SJSA1 (cell line): ENCODE measurements at regions not wholly inside any gene's neighbourhood (a gene's known extent, or its start where the extent isn't known, plus 50 kb on each side); places are given as distances from the start of the nearest gene placed in this dataset.

Experiments used
- DNase-seq, 2 experiments: peaks; one replicate each; pipeline ENCODE4 v3.0.0-alpha.2; 2015 to 2020; ENCODE audit warnings: low spot score in 2 of 2, low read depth in 1 of 2
- H3K27ac ChIP-seq: fragments of 250-450 bp; sonication (Bioruptor Pico); 2 replicates; pipeline ENCODE4 v1.5.1; 2020; ENCODE audit warnings: mild to moderate bottlenecking, moderate library complexity
- H3K27me3 ChIP-seq: fragments of 250-450 bp; sonication (Bioruptor Pico); replicated peaks from 2 replicates; pipeline ENCODE4 v1.5.1; 2020; ENCODE audit warnings: mild to moderate bottlenecking, moderate library complexity
- H3K36me3 ChIP-seq: fragments of 250-450 bp; sonication (Bioruptor Pico); 2 replicates; pipeline ENCODE4 v1.5.1; 2020; ENCODE audit warnings: mild to moderate bottlenecking
- H3K4me1 ChIP-seq: fragments of 250-450 bp; sonication (Bioruptor Pico); replicated peaks from 2 replicates; pipeline ENCODE4 v1.6.1; 2021; ENCODE audit warnings: mild to moderate bottlenecking
- H3K4me3 ChIP-seq: fragments of 250-450 bp; sonication (Bioruptor Pico); 2 replicates; pipeline ENCODE4 v1.5.1; 2020; ENCODE audit warnings: mild to moderate bottlenecking
- H3K9me3 ChIP-seq: fragments of 250-450 bp; sonication (Bioruptor Pico); replicated peaks from 2 replicates; pipeline ENCODE4 v1.5.1; 2020; ENCODE audit warnings: mild to moderate bottlenecking

DNA sequence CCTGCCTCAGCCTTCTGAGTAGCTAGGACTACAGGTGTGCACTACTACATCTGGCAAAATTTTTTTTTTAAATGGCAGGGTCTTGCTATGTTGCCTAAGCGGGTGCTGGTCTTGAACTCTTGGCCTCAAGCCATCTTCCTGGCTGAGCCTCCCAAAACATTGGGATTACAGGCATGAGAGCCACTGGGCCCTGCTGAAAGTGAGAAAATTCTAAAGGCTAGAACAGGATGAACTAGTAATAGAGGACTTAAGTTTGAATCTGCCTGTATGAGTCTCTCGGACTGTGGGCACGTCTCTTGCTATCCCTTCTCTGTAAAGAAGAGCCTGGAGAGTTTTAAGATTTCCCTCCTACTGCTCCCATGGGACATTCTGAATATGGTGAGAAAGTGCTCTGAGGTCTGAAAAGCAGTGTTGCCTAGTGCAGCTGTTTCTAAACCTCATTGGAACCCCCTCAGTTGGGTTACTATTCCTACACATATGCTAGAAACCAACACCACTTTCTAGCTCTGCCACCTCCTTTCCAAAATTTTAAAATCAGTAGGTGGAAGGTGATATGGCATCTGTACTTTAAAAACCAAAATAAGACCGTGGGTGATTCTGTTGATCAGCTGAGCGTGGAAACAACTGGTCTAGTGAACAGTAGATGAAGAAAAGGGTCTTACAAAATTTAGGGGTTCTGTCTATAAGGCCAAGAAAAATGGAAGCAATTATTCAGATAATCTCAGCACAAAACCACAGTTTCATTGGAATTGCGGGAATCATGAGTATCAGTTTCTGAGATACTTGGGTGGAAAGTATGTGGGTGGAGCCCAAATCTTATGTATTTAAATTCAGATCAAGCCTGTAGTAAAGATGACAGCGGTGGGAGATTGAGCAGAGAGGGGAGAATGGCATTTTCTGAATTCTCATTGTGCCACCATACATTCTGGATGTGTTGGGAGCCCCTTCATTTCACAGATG is 259.8 kb upstream of the CXCR4 start:
- no peak overlapping the region for H3K4me3 ChIP-seq
- H3K27ac ChIP-seq = no peak overlapping the region
- H3K4me1 ChIP-seq = no peaks in the 10 kb centered on the region
- H3K27me3 ChIP-seq = no peaks in the 10 kb centered on the region
- no peaks in the 10 kb centered on the region for H3K36me3 ChIP-seq
- no peaks in the 10 kb centered on the region for H3K9me3 ChIP-seq
- DNase-seq = no peak

GRCh38 chr2:136376798-136377211 is 258.9 kb upstream of the CXCR4 start:
- H3K36me3 ChIP-seq = no peaks in the 10 kb centered on the region
- H3K27me3 ChIP-seq = no peaks in the 10 kb centered on the region; the same call in 1 of the 2 replicates
- H3K4me1 ChIP-seq = no peaks in the 10 kb centered on the region
- no peak overlapping the region for H3K27ac ChIP-seq
- H3K9me3 ChIP-seq = no peaks in the 10 kb centered on the region
- DNase-seq = no peak
- no peak overlapping the region for H3K4me3 ChIP-seq

DNA sequence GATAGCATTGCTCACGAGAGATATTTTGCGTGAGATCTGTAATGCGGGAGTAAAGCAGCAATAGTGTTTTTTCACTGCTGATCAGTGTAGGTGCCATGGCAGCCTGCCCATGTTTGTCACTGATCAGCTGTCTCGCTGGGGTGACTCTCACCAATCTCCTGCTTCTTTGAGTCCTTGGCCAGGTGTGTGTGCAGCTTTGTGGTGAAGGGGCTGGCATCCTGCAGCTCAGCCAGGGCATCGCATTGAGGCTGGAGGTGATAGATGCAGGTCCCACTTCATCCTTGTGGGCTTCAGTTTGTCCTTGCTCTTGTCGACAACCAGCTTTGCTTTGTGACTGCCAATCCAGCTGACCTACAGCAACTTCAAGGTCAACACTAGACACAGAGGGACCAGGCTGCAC is 258.3 kb upstream of the CXCR4 start:
- Histone ChIP-seq H3K27ac (no peak overlapping the region), H3K4me1 (no peaks in the 10 kb centered on the region), H3K27me3 (no peaks in the 10 kb centered on the region; the same call in none of the 2 replicates), H3K36me3 (no peaks in the 10 kb centered on the region), H3K9me3 (no peaks in the 10 kb centered on the region), H3K4me3 (no peak overlapping the region)
- DNase-seq = no peak

DNA sequence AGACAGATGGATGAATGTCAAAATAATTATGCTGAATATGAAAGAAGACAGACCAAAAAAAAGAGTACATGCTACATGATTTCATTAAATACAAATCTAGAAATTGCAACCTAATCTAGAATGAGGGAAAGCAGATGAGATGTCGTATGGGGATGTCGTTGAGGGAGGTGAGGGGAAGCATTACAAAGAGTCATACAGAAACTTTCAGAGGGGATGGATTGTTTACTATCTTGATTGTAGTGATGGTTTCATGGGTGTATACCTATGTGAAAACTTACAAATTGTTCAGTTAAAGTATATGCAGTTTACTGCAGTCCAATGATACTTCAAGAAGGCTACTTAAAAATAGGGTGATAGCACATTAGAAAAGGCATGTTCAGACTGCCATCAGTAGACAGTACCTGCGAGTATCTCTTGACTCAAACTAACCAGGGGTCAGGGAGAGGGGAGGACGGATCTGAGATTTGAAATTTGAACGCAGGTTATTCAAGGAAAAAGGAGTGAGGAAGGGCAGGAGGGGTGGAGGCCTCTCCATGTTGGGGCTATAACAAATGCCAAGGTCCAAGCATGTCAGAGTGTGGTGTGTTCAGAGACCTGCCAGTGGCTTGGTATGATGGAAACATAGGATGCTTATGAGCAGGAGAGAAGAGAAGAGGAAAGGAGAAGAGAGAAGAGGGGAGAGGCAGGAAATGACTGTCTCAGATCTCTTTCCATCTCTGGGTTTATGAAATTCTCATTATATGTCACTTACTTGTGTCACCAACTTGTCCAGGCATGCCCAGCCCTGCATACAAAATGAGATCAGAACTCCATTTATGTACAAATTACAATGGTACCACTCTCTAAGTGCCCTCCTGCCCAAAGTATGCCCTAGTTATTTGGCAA is 257.3 kb upstream of the CXCR4 start:
- Histone ChIP-seq H3K9me3 (no peaks in the 10 kb centered on the region), H3K4me3 (no peak overlapping the region), H3K36me3 (no peaks in the 10 kb centered on the region), H3K27me3 (no peaks in the 10 kb centered on the region; the same call in none of the 2 replicates), H3K4me1 (no peaks in the 10 kb centered on the region), H3K27ac (no peak overlapping the region)
- DNase-seq = no peak

GRCh38 chr2:136373841-136374240 is 255.9 kb upstream of the CXCR4 start:
- Histone ChIP-seq H3K27ac (no peak overlapping the region), H3K27me3 (no peaks in the 10 kb centered on the region; the same call in none of the 2 replicates), H3K36me3 (no peaks in the 10 kb centered on the region), H3K4me3 (no peak overlapping the region), H3K4me1 (no peaks in the 10 kb centered on the region), H3K9me3 (no peaks in the 10 kb centered on the region)
- no peak for DNase-seq

DNA sequence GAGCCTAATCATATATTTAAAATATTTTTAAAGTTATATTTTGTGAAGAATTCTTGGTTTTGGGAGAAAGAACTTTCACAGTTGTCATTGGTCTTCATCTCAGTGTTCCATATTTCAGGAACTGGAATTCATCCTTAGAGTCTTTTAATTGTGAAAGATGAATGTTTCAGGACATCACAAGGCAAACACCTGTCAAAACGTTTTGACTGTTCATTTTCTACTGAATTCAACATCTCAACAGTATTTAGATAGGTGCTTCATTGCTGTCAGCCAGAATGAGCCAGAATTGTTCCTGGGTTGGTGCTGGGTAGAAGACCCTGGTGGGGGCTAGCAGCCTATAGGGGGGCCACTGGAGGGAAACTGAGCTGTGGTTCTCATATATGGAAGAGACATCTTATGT is 255.1 kb upstream of the CXCR4 start:
- no peaks in the 10 kb centered on the region for H3K36me3 ChIP-seq
- no peak overlapping the region for H3K4me3 ChIP-seq
- no peaks in the 10 kb centered on the region for H3K9me3 ChIP-seq
- H3K27me3 ChIP-seq = no peaks in the 10 kb centered on the region; the same call in none of the 2 replicates
- no peak overlapping the region for H3K27ac ChIP-seq
- no peaks in the 10 kb centered on the region for H3K4me1 ChIP-seq
- no peak for DNase-seq

GRCh38 chr2:136363900-136364299 is 246.0 kb upstream of the CXCR4 start:
- no peaks in the 10 kb centered on the region for H3K9me3 ChIP-seq
- no peak overlapping the region for H3K4me3 ChIP-seq
- no peaks in the 10 kb centered on the region for H3K36me3 ChIP-seq
- no peak overlapping the region for H3K27ac ChIP-seq
- H3K4me1 ChIP-seq = no peaks in the 10 kb centered on the region
- H3K27me3 ChIP-seq = no peaks in the 10 kb centered on the region
- DNase-seq = no peak

- H3K27ac ChIP-seq = no peak overlapping the region
- no peaks in the 10 kb centered on the region for H3K36me3 ChIP-seq
- no peaks in the 10 kb centered on the region for H3K9me3 ChIP-seq
- no peaks in the 10 kb centered on the region for H3K4me1 ChIP-seq
- no peaks in the 10 kb centered on the region for H3K27me3 ChIP-seq
- DNase-seq = no peak
- no peak overlapping the region for H3K4me3 ChIP-seq
Observed at GRCh38 chr2:136363470-136363869, 245.5 kb upstream of the CXCR4 start.

- no peak for DNase-seq
- Histone ChIP-seq H3K27ac (no peak overlapping the region), H3K4me3 (no peak overlapping the region), H3K4me1 (no peaks in the 10 kb centered on the region), H3K36me3 (no peaks in the 10 kb centered on the region), H3K27me3 (no peaks in the 10 kb centered on the region), H3K9me3 (no peaks in the 10 kb centered on the region)
Observed at GRCh38 chr2:136362676-136363390, 244.9 kb upstream of the CXCR4 start.

- H3K4me1 ChIP-seq = no peaks in the 10 kb centered on the region
- no peak for DNase-seq
- H3K27me3 ChIP-seq = no peaks in the 10 kb centered on the region
- no peak overlapping the region for H3K27ac ChIP-seq
- no peak overlapping the region for H3K4me3 ChIP-seq
- no peaks in the 10 kb centered on the region for H3K36me3 ChIP-seq
- H3K9me3 ChIP-seq = no peaks in the 10 kb centered on the region
Observed at GRCh38 chr2:136361521-136361920, 243.6 kb upstream of the CXCR4 start.

DNA sequence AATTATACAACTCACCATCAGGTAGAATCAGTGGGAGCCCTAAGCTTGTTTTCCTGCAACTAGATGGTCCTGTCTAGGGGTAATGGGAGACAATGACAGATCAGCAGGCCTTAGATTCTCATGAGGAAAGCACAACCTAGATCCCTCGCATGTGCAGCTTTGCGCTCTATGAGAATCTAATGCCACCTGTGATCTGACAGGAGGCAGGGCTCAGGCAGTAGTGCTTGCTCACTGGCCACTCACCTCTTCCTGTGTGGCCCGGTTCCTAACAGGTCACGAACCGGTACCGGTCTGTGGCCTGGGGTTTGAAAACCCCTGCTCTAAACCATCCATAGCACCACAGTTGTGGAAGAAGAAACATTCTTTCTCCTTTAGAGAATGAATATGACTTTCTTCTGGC is 242.8 kb upstream of the CXCR4 start:
- no peak for DNase-seq
- Histone ChIP-seq H3K27me3 (no peaks in the 10 kb centered on the region), H3K9me3 (no peaks in the 10 kb centered on the region), H3K27ac (no peak overlapping the region), H3K4me1 (no peaks in the 10 kb centered on the region), H3K4me3 (no peak overlapping the region), H3K36me3 (no peaks in the 10 kb centered on the region)

- Histone ChIP-seq H3K36me3 (no peaks in the 10 kb centered on the region), H3K4me3 (no peak overlapping the region), H3K4me1 (no peaks in the 10 kb centered on the region)
Observed at GRCh38 chr2:136359121-136359965, 241.4 kb upstream of the CXCR4 start.

GRCh38 chr2:136358576-136358975 is 240.6 kb upstream of the CXCR4 start:
- no peak for DNase-seq
- Histone ChIP-seq H3K4me3 (no peak overlapping the region), H3K27ac (no peak overlapping the region), H3K9me3 (no peaks in the 10 kb centered on the region), H3K36me3 (no peaks in the 10 kb centered on the region), H3K4me1 (no peaks in the 10 kb centered on the region), H3K27me3 (no peaks in the 10 kb centered on the region)

More at GRCh38 chr2:136359121-136359965, 241.4 kb upstream of the CXCR4 start:
- Histone ChIP-seq H3K9me3 (no peaks in the 10 kb centered on the region), H3K27me3 (no peaks in the 10 kb centered on the region), H3K27ac (no peak overlapping the region)
- no peak for DNase-seq
